ENCODE measurements at regions not wholly inside any gene's neighbourhood (a gene's known extent, or its start where the extent isn't known, plus 50 kb on each side); places are given as distances from the start of the nearest gene placed in this dataset.
"Not testable (repeated sequence)": the region's sequence is repeated elsewhere in the genome, so short reads cannot be mapped to it uniquely, and the experiment has no call there.

DNA sequence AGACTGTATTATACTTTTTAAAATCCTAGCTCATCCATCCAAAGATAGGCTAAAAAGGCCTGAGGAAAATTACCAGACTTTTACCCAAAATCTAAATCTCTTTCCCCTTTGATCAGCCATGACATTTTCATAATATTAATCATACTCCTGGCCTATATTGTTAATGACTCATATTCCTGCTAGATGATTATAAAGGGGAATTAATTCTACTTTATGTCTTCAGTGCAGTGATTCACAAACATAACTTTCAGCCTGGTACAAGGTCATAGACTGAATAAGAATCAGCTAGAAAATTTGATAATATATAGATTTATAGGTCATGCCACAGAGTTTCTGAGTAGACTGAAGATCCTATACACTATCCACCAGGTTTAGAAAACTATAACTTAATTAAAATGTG, 1905.4 kb downstream of the C4orf33 start:
- TF ChIP-seq ISL1 (CRISPR knock-in tag; IDR thresholded peaks at IDR 0.05): no peak
- peak; percentile 43; the same call in 2 of the 3 replicates for ATAC-seq

DNA sequence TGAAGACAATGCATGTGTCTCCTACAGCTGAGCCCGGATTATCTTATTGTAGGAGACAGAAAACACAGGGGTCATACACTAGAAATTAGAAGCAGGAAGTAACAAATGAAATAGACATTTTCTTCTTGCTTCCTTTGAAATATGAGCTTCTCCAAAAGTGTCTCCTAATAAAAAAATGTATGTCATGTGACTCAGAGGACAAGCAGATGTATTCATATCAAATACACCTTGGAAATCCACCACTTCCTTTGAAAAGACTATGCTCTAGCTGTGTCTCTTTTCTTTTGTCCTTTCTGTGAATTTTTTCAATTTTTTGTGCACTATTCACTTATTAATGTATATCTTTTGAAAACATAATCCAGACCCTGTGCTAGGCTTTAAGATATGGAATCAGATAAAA, 1906.2 kb downstream of the C4orf33 start:
- TF ChIP-seq ZFP3 (CRISPR knock-in tag; IDR thresholded peaks at IDR 0.05) (no peak), ARNTL (CRISPR knock-in tag; IDR thresholded peaks at IDR 0.05; ENCODE audit: borderline replicate concordance, low read depth) (no peak), BACH2 (CRISPR knock-in tag; IDR thresholded peaks at IDR 0.05; ENCODE audit: borderline replicate concordance) (no peak), ZNF8 (CRISPR knock-in tag; IDR thresholded peaks at IDR 0.05) (no peak), ZC3H10 (CRISPR knock-in tag; IDR thresholded peaks at IDR 0.05) (no peak), TCF4 (CRISPR knock-in tag; IDR thresholded peaks at IDR 0.05; ENCODE audit: borderline replicate concordance) (no peak), ZNF565 (CRISPR knock-in tag; conservative IDR thresholded peaks at IDR 0.05; ENCODE audit: low read depth) (no peak)
- TF ChIP-seq, protein P1, sequence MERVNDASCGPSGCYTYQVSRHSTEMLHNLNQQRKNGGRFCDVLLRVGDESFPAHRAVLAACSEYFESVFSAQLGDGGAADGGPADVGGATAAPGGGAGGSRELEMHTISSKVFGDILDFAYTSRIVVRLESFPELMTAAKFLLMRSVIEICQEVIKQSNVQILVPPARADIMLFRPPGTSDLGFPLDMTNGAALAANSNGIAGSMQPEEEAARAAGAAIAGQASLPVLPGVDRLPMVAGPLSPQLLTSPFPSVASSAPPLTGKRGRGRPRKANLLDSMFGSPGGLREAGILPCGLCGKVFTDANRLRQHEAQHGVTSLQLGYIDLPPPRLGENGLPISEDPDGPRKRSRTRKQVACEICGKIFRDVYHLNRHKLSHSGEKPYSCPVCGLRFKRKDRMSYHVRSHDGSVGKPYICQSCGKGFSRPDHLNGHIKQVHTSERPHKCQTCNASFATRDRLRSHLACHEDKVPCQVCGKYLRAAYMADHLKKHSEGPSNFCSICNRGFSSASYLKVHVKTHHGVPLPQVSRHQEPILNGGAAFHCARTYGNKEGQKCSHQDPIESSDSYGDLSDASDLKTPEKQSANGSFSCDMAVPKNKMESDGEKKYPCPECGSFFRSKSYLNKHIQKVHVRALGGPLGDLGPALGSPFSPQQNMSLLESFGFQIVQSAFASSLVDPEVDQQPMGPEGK (CRISPR knock-in tag; IDR thresholded peaks at IDR 0.05; ENCODE audit: borderline replicate concordance): no peak
- TF ChIP-seq, protein P2, sequence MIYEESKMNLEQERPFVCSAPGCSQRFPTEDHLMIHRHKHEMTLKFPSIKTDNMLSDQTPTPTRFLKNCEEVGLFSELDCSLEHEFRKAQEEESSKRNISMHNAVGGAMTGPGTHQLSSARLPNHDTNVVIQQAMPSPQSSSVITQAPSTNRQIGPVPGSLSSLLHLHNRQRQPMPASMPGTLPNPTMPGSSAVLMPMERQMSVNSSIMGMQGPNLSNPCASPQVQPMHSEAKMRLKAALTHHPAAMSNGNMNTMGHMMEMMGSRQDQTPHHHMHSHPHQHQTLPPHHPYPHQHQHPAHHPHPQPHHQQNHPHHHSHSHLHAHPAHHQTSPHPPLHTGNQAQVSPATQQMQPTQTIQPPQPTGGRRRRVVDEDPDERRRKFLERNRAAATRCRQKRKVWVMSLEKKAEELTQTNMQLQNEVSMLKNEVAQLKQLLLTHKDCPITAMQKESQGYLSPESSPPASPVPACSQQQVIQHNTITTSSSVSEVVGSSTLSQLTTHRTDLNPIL (CRISPR knock-in tag; IDR thresholded peaks at IDR 0.05; ENCODE audit: low read depth): no peak
- no peak for ATAC-seq

DNA sequence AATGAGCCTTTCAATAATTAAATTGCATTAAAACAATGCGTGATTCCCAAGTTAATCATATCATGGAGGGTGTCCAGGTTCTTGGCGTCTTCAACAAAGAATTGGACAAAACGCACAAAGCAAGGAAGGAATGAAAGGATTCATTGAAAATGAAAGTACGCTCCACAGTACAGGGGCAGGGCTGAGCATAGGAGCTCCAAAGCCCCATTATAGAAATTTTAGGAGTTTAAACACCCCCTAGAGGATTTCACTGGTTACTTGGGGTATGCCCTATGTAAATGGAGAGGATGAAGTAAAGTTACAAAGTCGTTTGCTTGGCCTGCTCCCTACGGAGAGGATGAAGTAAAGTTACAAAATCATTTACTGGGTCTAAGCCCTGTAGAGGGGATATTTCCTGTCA, 1910.4 kb downstream of the C4orf33 start:
- no peak for ATAC-seq
- TF ChIP-seq PPARA (CRISPR knock-in tag; IDR thresholded peaks at IDR 0.05; ENCODE audit: borderline replicate concordance) (no peak), ESRRG (CRISPR knock-in tag; IDR thresholded peaks at IDR 0.05) (no peak), ZFP30 (CRISPR knock-in tag; IDR thresholded peaks at IDR 0.05) (no peak), ZNF8 (CRISPR knock-in tag; IDR thresholded peaks at IDR 0.05) (no peak), ZC3H10 (CRISPR knock-in tag; IDR thresholded peaks at IDR 0.05) (no peak), GLIS3 (CRISPR knock-in tag; IDR thresholded peaks at IDR 0.05) (no peak), TOX (CRISPR knock-in tag; IDR thresholded peaks at IDR 0.05; ENCODE audit: borderline replicate concordance) (no peak), OSR1 (CRISPR knock-in tag; IDR thresholded peaks at IDR 0.05) (no peak), BACH2 (CRISPR knock-in tag; IDR thresholded peaks at IDR 0.05; ENCODE audit: borderline replicate concordance) (no peak), SNAI2 (CRISPR knock-in tag; IDR thresholded peaks at IDR 0.05) (no peak), ARNTL (CRISPR knock-in tag; IDR thresholded peaks at IDR 0.05; ENCODE audit: borderline replicate concordance, low read depth) (no peak)
- TF ChIP-seq, protein P3, sequence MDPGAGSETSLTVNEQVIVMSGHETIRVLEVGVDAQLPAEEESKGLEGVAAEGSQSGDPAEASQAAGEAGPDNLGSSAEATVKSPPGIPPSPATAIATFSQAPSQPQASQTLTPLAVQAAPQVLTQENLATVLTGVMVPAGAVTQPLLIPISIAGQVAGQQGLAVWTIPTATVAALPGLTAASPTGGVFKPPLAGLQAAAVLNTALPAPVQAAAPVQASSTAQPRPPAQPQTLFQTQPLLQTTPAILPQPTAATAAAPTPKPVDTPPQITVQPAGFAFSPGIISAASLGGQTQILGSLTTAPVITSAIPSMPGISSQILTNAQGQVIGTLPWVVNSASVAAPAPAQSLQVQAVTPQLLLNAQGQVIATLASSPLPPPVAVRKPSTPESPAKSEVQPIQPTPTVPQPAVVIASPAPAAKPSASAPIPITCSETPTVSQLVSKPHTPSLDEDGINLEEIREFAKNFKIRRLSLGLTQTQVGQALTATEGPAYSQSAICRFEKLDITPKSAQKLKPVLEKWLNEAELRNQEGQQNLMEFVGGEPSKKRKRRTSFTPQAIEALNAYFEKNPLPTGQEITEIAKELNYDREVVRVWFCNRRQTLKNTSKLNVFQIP (CRISPR knock-in tag; IDR thresholded peaks at IDR 0.05; ENCODE audit: borderline replicate concordance, low read depth): no peak

DNA sequence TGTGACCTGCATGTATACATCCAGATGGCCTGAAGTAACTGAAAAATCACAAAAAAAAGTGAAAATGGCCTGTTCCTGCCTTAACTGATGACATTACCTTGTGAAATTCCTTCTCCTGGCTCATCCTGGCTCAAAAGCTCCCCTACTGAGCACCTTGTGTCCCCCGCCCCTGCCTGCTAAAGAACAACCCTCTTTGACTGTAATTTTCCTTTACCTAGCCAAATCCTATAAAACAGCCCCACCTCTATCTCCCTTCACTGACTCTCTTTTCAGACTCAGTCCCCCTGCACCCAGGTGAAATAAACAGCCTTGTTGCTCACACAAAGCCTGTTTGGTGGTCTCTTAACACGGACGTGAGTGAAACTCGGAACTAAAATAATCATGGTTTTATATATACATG, 1916.0 kb downstream of the C4orf33 start:
- not testable (repeated sequence) for ATAC-seq

DNA sequence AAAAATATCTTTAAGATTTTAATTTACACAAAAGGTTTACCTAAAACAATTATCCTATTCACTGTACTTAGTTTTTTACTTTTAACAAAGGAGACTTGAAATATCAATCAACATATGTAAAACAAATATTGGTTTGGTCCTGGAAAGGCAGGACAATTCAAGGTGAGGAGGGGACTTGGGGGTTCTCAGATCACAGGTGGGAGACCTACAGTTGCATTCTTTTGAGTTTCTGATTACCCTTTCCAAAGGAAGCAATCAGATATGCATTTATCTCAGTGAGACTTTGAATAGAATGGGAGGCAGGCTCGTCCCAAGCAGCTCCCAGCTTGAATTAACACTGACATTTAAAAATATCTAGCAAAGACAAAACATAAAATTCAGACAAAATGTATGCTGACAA, 1917.3 kb downstream of the C4orf33 start:
- TF ChIP-seq, protein P1 (CRISPR knock-in tag; IDR thresholded peaks at IDR 0.05; ENCODE audit: borderline replicate concordance): no peak
- TF ChIP-seq ZFP30 (CRISPR knock-in tag; IDR thresholded peaks at IDR 0.05) (no peak), ARNTL (CRISPR knock-in tag; IDR thresholded peaks at IDR 0.05; ENCODE audit: borderline replicate concordance, low read depth) (no peak), TCF4 (CRISPR knock-in tag; IDR thresholded peaks at IDR 0.05; ENCODE audit: borderline replicate concordance) (no peak), ISL1 (CRISPR knock-in tag; IDR thresholded peaks at IDR 0.05) (no peak), BACH2 (CRISPR knock-in tag; IDR thresholded peaks at IDR 0.05; ENCODE audit: borderline replicate concordance) (no peak), OSR1 (CRISPR knock-in tag; IDR thresholded peaks at IDR 0.05) (no peak), CSDC2 (CRISPR knock-in tag; IDR thresholded peaks at IDR 0.05) (no peak), ZC3H10 (CRISPR knock-in tag; IDR thresholded peaks at IDR 0.05) (no peak), ZNF8 (CRISPR knock-in tag; IDR thresholded peaks at IDR 0.05) (no peak), PPARA (CRISPR knock-in tag; IDR thresholded peaks at IDR 0.05; ENCODE audit: borderline replicate concordance) (no peak), TOX (CRISPR knock-in tag; IDR thresholded peaks at IDR 0.05; ENCODE audit: borderline replicate concordance) (no peak), ZNF70 (CRISPR knock-in tag; IDR thresholded peaks at IDR 0.05) (no peak)
- TF ChIP-seq, protein P4, sequence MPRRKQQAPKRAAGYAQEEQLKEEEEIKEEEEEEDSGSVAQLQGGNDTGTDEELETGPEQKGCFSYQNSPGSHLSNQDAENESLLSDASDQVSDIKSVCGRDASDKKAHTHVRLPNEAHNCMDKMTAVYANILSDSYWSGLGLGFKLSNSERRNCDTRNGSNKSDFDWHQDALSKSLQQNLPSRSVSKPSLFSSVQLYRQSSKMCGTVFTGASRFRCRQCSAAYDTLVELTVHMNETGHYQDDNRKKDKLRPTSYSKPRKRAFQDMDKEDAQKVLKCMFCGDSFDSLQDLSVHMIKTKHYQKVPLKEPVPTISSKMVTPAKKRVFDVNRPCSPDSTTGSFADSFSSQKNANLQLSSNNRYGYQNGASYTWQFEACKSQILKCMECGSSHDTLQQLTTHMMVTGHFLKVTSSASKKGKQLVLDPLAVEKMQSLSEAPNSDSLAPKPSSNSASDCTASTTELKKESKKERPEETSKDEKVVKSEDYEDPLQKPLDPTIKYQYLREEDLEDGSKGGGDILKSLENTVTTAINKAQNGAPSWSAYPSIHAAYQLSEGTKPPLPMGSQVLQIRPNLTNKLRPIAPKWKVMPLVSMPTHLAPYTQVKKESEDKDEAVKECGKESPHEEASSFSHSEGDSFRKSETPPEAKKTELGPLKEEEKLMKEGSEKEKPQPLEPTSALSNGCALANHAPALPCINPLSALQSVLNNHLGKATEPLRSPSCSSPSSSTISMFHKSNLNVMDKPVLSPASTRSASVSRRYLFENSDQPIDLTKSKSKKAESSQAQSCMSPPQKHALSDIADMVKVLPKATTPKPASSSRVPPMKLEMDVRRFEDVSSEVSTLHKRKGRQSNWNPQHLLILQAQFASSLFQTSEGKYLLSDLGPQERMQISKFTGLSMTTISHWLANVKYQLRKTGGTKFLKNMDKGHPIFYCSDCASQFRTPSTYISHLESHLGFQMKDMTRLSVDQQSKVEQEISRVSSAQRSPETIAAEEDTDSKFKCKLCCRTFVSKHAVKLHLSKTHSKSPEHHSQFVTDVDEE (CRISPR knock-in tag; IDR thresholded peaks at IDR 0.05): no peak
- TF ChIP-seq, protein P2 (CRISPR knock-in tag; IDR thresholded peaks at IDR 0.05; ENCODE audit: low read depth): no peak
- ATAC-seq: no peak
